Esophagus muscularis mucosa (tissue), 4 donors: ENCODE measurements at regions not wholly inside any gene's neighbourhood (a gene's known extent, or its start where the extent isn't known, plus 50 kb on each side); places are given as distances from the start of the nearest gene placed in this dataset.

Experiments
- DNase-seq: peaks from one replicate; pipeline ENCODE4 v3.0.0-alpha.2; 2017; ENCODE audit errors: extremely low spot score
- H3K27ac ChIP-seq, 4 donors: fragments of 200-600 bp; sonication (generic); replicated peaks in 1 of 4; 1 replicate in 3 of 4; 2 replicates in 1 of 4; pipeline ENCODE4 v1.5.1; 2016 to 2019; ENCODE audit warnings: mild to moderate bottlenecking in 1 of 4
- H3K27me3 ChIP-seq, 4 donors: fragments of 200-600 bp; sonication (generic); one replicate each; pipeline versions ENCODE4 v1.5.1 to v1.6.0; 2016 to 2019
- H3K36me3 ChIP-seq, 4 donors: fragments of 200-600 bp; sonication (generic); one replicate each; pipeline ENCODE4 v1.5.1; 2016 to 2019
- H3K4me1 ChIP-seq, 4 donors: fragments of 200-600 bp; sonication (generic); one replicate each; pipeline ENCODE4 v1.5.1; 2016 to 2019
- H3K4me3 ChIP-seq, 4 donors: fragments of 200-600 bp; sonication (generic); 1 replicate in 2 of 4; 2 replicates in 2 of 4; pipeline ENCODE4 v1.5.1; 2016 to 2019; ENCODE audit warnings: mild to moderate bottlenecking in 4 of 4, moderate library complexity in 1 of 4
- H3K9me3 ChIP-seq, 4 donors: fragments of 200-600 bp; sonication (generic); 1 replicate in 3 of 4; 2 replicates in 1 of 4; pipeline ENCODE4 v1.5.1; 2016 to 2019
- EP300 ChIP-seq: sonication (generic); formaldehyde crosslinking; IDR thresholded peaks from one replicate; pipeline ENCODE4 v1.6.1; 2017; ENCODE audit warnings: antibody characterized with exemption
- POLR2A ChIP-seq: fragments of 450-650 bp; IDR thresholded peaks from one replicate; pipeline ENCODE4 v1.6.1; 2017; ENCODE audit warnings: antibody characterized with exemption, moderate library complexity, mild to moderate bottlenecking, low read depth
- POLR2AphosphoS5 ChIP-seq, 2 donors: sonication (generic); formaldehyde crosslinking; IDR thresholded peaks; one replicate each; pipeline ENCODE4 v1.6.1; 2017; ENCODE audit warnings: antibody characterized with exemption in 2 of 2
- WGBS: methylation state at CpG from one replicate; pipeline ENCODE4 v1.1.5; 2018; 5-methylcytosine and 5-hydroxymethylcytosine counted together
- intact Hi-C: fragments of 100-400 bp; cut with DNase I; formaldehyde crosslinking; loops from one replicate; pipeline ENCODE4 v1.15.1; 2023
- TF ChIP-seq, protein P1 (sequence below), 3 experiments: fragments of 200-600 bp in 2 of 3; fragments of 450-650 bp in 1 of 3; sonication (generic) in 2 of 3; IDR thresholded peaks; one replicate each; pipeline ENCODE4 v1.5.1; 2017 to 2019; ENCODE audit warnings: antibody characterized with exemption in 3 of 3, mild to moderate bottlenecking in 2 of 3, moderate library complexity in 1 of 3

DNA sequence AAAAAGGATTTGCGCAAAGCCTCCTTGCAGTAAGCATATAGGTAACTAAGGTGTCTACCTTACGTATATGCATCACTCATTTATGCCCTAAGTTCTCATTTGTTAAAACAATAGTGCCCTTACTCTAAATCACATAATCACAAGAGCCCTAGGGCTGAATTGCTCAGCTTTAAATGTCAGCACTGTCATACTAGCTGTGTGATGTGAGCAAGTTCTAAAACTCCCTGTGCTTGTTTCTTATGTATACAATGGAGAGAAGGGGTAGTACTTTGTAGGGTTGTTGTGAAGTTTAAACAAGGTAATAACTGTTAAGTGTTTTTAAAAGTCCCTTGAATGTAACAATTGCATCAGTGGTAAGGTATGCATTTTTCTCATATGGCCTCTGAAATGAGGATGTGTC, 169.5 kb upstream of the DMRT1 start:
- DNase-seq, result no peak
- no peaks in the 10 kb centered on the region for H3K27me3 ChIP-seq
- peaks cover 18 to 28% (median 23%) of the 10 kb centered on the region in 4 donors for H3K4me1 ChIP-seq
- peaks cover 0 to 6% (median 2%) of the 10 kb centered on the region in 4 donors for H3K9me3 ChIP-seq
- TF ChIP-seq POLR2A, result no peak
- no peaks in the 10 kb centered on the region for H3K36me3 ChIP-seq
- H3K27ac ChIP-seq, result no peak overlapping the region
- H3K4me3 ChIP-seq, result no peak overlapping the region
- intact Hi-C loops, result loop anchor here (5.0 kb wide), 1 partner anchor 50 kb away; no protein-coding TSS in a partner anchor
- 97% methylated on average over 2 of the region's 2 CpGs for WGBS

DNA sequence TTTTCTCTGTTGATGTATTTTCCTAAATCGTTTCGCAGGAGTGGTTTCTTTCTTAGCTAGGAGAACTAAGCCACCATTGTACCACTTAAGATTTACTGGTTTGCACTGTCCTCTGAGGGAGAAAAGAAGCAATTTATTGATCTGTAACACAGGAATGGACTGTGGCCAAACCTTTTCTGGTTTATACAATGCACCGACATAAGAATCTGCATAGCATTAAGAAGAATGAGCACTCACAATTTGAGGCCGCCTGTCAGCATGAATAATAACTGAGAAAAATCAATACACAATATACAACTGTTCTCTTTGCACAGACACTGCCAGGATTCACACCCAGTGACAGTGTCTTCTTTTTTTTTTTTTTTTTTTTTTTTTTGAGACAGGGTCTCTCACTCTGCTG, 168.6 kb upstream of the DMRT1 start:
- WGBS, result 82% methylated on average over 3 of the region's 4 CpGs
- intact Hi-C loops, result loop anchor here (5.0 kb wide), 1 partner anchor 51 kb away; no protein-coding TSS in a partner anchor
- no peak overlapping the region for H3K27ac ChIP-seq
- TF ChIP-seq POLR2AphosphoS5 (IDR thresholded peaks at IDR 0.05) (no peak), POLR2A (no peak), EP300 (no peak)
- TF ChIP-seq, protein P1, sequence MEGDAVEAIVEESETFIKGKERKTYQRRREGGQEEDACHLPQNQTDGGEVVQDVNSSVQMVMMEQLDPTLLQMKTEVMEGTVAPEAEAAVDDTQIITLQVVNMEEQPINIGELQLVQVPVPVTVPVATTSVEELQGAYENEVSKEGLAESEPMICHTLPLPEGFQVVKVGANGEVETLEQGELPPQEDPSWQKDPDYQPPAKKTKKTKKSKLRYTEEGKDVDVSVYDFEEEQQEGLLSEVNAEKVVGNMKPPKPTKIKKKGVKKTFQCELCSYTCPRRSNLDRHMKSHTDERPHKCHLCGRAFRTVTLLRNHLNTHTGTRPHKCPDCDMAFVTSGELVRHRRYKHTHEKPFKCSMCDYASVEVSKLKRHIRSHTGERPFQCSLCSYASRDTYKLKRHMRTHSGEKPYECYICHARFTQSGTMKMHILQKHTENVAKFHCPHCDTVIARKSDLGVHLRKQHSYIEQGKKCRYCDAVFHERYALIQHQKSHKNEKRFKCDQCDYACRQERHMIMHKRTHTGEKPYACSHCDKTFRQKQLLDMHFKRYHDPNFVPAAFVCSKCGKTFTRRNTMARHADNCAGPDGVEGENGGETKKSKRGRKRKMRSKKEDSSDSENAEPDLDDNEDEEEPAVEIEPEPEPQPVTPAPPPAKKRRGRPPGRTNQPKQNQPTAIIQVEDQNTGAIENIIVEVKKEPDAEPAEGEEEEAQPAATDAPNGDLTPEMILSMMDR (IDR thresholded peaks at IDR 0.05), result no peak
- no peak overlapping the region for H3K4me3 ChIP-seq
- no peaks in the 10 kb centered on the region for H3K36me3 ChIP-seq
- peaks cover 24 to 32% (median 28%) of the 10 kb centered on the region in 4 donors for H3K4me1 ChIP-seq
- H3K27me3 ChIP-seq, result no peaks in the 10 kb centered on the region
- peaks cover 0 to 6% (median 2%) of the 10 kb centered on the region in 4 donors for H3K9me3 ChIP-seq
- no peak for DNase-seq

DNA sequence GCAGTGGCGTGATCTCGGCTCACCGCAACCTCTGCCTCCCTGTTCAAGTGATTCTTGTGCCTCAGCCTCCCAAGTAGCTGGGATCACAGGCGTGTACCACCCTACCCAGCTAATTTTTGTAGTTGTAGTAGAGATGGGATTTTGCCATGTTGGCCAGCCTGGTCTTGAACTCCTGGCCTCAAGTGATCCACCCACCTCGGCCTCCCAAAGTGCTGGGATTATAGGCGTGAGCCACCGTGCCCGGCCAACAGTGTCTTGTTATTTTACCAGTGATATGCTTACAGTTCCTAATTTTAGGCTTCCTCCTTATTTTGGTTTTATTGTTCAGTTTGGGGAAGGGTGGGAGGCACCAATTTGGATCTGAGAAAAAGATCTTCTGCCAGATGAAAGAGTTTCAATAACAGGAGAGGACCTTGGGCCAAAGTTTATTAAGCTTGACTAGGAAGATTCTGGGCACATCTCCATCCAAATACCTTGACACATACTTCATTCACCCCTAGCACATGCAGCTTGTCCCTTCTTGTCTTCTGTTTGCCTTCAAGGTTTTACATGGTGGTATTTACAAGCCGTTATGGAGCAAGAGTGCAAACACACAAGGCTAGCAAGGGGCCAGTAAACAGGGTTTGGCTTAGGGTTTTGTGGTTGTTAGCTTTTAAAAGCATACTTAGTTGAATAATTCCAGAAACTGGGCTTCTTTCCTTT, 168.1 kb upstream of the DMRT1 start:
- peak overlapping the region; percentile 35 to 66 (median 49) for H3K27ac ChIP-seq
- TF ChIP-seq, protein P1 (IDR thresholded peaks at IDR 0.05), result no peak
- no peak for TF ChIP-seq POLR2A
- TF ChIP-seq POLR2AphosphoS5 (IDR thresholded peaks at IDR 0.05), result no peak
- TF ChIP-seq EP300, result no peak
- H3K36me3 ChIP-seq, result no peaks in the 10 kb centered on the region
- H3K4me1 ChIP-seq, result peaks cover 30 to 38% (median 34%) of the 10 kb centered on the region in 4 donors
- no peak for DNase-seq
- H3K4me3 ChIP-seq, result no peak overlapping the region
- no peaks in the 10 kb centered on the region for H3K27me3 ChIP-seq
- H3K9me3 ChIP-seq, result peaks cover 0 to 6% (median 2%) of the 10 kb centered on the region in 4 donors
- intact Hi-C loops, result loop anchor here (5.0 kb wide), 1 partner anchor 51 kb away; no protein-coding TSS in a partner anchor
- WGBS, result 75% methylated on average over 8 of the region's 9 CpGs

DNA sequence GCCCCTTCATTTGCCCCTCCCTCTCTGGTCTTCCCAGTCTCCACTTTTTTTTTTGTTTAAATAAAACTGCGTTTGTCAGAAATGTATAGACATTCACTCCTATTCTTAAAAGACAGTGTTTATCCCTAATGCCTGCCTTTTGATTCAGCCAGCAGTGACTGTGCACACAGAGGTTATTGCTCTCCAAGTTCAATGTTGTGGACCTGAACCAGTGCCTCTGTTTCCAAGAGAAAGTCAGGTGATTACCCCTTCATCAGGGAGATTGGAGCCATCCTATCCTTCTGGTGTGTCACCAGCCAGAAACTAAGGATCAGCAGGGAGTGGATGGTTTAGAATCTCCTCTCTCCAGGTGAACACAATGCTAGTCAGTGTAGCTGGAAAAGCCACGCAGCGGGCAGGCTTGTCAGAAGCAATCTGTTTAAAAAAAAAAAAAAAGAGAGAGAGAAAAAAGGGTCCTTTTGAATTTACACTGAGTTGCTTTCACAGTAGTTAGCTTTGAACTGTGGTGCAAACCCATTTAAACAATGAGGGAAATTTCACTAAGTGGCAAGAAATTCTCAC, 167.5 kb upstream of the DMRT1 start:
- Histone ChIP-seq H3K27me3 (no peaks in the 10 kb centered on the region), H3K4me1 (peaks cover 30 to 39% (median 34%) of the 10 kb centered on the region in 4 donors), H3K9me3 (peaks cover 0 to 6% (median under 1%) of the 10 kb centered on the region in 4 donors), H3K27ac (peak overlapping the region; percentile 35 to 66 (median 49)), H3K36me3 (no peaks in the 10 kb centered on the region), H3K4me3 (no peak overlapping the region)
- no peak for DNase-seq
- TF ChIP-seq POLR2A (no peak), EP300 (no peak), POLR2AphosphoS5 (IDR thresholded peaks at IDR 0.05) (no peak)
- TF ChIP-seq, protein P1 (IDR thresholded peaks at IDR 0.05), result no peak
- intact Hi-C loops, result loop anchor here (5.0 kb wide), 1 partner anchor 52 kb away; no protein-coding TSS in a partner anchor
- 68% methylated on average over 3 of the region's 3 CpGs for WGBS

DNA sequence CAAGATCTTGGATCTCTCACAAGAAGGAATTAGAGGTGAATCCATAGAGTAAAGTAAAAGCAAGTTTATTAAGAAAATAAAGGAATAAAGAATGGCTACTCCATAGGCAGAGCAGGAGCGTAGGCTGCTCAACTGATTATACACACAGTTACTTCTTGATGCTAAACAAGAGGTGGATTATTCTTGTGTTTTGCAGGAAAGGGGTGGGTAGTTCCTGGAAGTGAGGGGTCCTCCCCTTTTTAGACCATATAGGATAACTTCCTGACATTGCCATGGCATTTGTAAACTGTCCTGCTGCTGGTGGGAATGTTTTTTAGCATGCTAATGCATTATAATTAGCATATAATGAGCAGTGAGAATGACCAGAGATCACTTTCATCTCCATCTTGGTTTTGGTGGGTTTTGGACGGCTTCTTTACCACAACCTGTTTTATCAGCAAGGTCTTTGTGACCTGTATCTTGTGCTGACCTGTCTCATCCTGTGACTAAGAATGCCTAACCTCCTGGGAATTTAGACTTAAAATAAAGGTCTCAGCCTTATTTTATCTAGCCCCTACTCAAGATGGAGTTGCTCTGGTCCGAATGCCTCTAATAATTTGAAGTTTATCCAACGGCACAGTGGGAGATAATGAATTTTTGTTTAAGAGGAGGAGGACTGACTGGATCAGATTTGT, 165.7 kb upstream of the DMRT1 start:
- Histone ChIP-seq H3K36me3 (no peaks in the 10 kb centered on the region), H3K4me1 (peaks cover 30 to 39% (median 34%) of the 10 kb centered on the region in 4 donors), H3K27ac (no peak overlapping the region), H3K4me3 (no peak overlapping the region), H3K27me3 (no peaks in the 10 kb centered on the region), H3K9me3 (no peaks in the 10 kb centered on the region)
- no peak for DNase-seq
- WGBS, result 90% methylated on average over 4 of the region's 4 CpGs
- TF ChIP-seq POLR2AphosphoS5 (IDR thresholded peaks at IDR 0.05) (no peak), POLR2A (no peak), EP300 (no peak)
- TF ChIP-seq, protein P1 (IDR thresholded peaks at IDR 0.05), result no peak
- intact Hi-C loops, result no loop called here
